Stimulated activated CD4-positive, alpha-beta T cell treated with anti-CD3 and anti-CD28 coated beads, TNF-alpha, amount 100 ng/mL, for 24 hours (primary cell): ENCODE measurements at regions not wholly inside any gene's neighbourhood (a gene's known extent, or its start where the extent isn't known, plus 50 kb on each side); places are given as distances from the start of the nearest gene placed in this dataset.

ENCODE experiments used
- DNase-seq, 3 experiments: peaks; one replicate each; pipeline ENCODE4 v3.0.0-alpha.2; 2020; ENCODE audit warnings: low read depth in 3 of 3

- DNase-seq: no peak
Observed at GRCh38 chr13:76446191-76446590, 440.0 kb downstream of the KCTD12 start.

- no peak for DNase-seq
Observed at GRCh38 chr13:76440568-76440967, 445.6 kb downstream of the KCTD12 start.

GRCh38 chr13:76439546-76439945, 446.7 kb downstream of the KCTD12 start:
- DNase-seq: no peak

GRCh38 chr13:76438050-76438449, 448.2 kb downstream of the KCTD12 start:
- DNase-seq: no peak

- no peak for DNase-seq
Observed at GRCh38 chr13:76425935-76426334, 460.3 kb downstream of the KCTD12 start.

- no peak for DNase-seq
Observed at GRCh38 chr13:76421011-76421410, 465.2 kb downstream of the KCTD12 start.

- no peak for DNase-seq
Observed at GRCh38 chr13:76418404-76418803, 467.8 kb downstream of the KCTD12 start.

GRCh38 chr13:76414320-76414719, 471.9 kb downstream of the KCTD12 start:
- no peak for DNase-seq

- no peak for DNase-seq
Observed at GRCh38 chr13:76406243-76406642, 480.0 kb downstream of the KCTD12 start.

- no peak for DNase-seq
Observed at GRCh38 chr13:76398425-76398824, 487.8 kb downstream of the KCTD12 start.

GRCh38 chr13:76397413-76397812, 488.8 kb downstream of the KCTD12 start:
- no peak for DNase-seq

GRCh38 chr13:76389321-76389720, 496.9 kb downstream of the KCTD12 start:
- no peak for DNase-seq

GRCh38 chr13:76387566-76387965, 498.6 kb downstream of the KCTD12 start:
- DNase-seq: no peak

- no peak for DNase-seq
Observed at GRCh38 chr13:76386321-76386720, 499.9 kb downstream of the KCTD12 start.

GRCh38 chr13:76385586-76385985, 500.6 kb downstream of the KCTD12 start:
- no peak for DNase-seq

- no peak for DNase-seq
Observed at GRCh38 chr13:76383676-76384461, 502.3 kb downstream of the KCTD12 start.

- no peak for DNase-seq
Observed at GRCh38 chr13:76380446-76381065, 505.6 kb downstream of the KCTD12 start.

- no peak for DNase-seq
Observed at GRCh38 chr13:76379341-76380105, 506.7 kb downstream of the KCTD12 start.

GRCh38 chr13:76378767-76379166, 507.4 kb downstream of the KCTD12 start:
- DNase-seq: no peak

- no peak for DNase-seq
Observed at GRCh38 chr13:76363682-76364289, 522.4 kb downstream of the KCTD12 start.

- DNase-seq: no peak
Observed at GRCh38 chr13:76361868-76362267, 524.3 kb downstream of the KCTD12 start.

GRCh38 chr13:76351541-76352229, 534.5 kb downstream of the KCTD12 start:
- no peak for DNase-seq
